Loucy (cell line): ENCODE measurements at regions not wholly inside any gene's neighbourhood (a gene's known extent, or its start where the extent isn't known, plus 50 kb on each side); places are given as distances from the start of the nearest gene placed in this dataset.

Experiments
- EZH2phosphoT487 ChIP-seq: fragments of 200-600 bp; IDR thresholded peaks from 2 replicates; pipeline ENCODE4 v1.6.1; 2018; ENCODE audit warnings: antibody characterized with exemption, mild to moderate bottlenecking, moderate library complexity, borderline replicate concordance
- TF ChIP-seq, protein P1 (sequence below): fragments of 200-600 bp; sonication (generic); conservative IDR thresholded peaks from 2 replicates; pipeline ENCODE4 v1.5.1; 2014; ENCODE audit warnings: mild to moderate bottlenecking, antibody characterized with exemption, low read length

DNA sequence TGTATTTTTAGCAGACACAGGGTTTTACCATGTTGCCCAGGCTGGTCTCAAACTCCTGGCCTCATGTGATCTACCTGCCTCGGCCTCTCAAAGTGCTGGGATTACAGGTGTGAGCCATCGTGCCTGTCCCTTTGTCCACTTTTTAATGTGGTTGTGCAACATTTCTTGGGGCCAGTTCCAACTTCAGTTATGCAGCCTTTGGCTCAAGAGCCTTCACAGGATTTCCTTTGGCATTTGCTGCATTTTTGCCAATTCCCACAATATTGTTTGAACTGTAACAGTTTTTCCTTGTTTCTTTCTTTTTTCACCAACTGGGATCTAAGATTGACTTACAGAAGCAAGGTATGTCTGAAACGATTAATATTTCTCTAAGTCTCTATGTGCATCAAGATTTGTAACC lies 63.6 kb downstream of the EDN1 start:
- TF ChIP-seq, protein P1, sequence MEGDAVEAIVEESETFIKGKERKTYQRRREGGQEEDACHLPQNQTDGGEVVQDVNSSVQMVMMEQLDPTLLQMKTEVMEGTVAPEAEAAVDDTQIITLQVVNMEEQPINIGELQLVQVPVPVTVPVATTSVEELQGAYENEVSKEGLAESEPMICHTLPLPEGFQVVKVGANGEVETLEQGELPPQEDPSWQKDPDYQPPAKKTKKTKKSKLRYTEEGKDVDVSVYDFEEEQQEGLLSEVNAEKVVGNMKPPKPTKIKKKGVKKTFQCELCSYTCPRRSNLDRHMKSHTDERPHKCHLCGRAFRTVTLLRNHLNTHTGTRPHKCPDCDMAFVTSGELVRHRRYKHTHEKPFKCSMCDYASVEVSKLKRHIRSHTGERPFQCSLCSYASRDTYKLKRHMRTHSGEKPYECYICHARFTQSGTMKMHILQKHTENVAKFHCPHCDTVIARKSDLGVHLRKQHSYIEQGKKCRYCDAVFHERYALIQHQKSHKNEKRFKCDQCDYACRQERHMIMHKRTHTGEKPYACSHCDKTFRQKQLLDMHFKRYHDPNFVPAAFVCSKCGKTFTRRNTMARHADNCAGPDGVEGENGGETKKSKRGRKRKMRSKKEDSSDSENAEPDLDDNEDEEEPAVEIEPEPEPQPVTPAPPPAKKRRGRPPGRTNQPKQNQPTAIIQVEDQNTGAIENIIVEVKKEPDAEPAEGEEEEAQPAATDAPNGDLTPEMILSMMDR: no peak
- TF ChIP-seq EZH2phosphoT487: no peak
